Common myeloid progenitor, CD34-positive (primary cell): ENCODE measurements at regions not wholly inside any gene's neighbourhood (a gene's known extent, or its start where the extent isn't known, plus 50 kb on each side); places are given as distances from the start of the nearest gene placed in this dataset.

Experiments
- CTCF ChIA-PET: fragments of 350-600 bp; sonication (Branson Sonifier 250); formaldehyde crosslinking; loops from one replicate; lab custom pipeline; 2021; ENCODE audit warnings: antibody characterized with exemption; lab: Charles Lee
- POLR2A ChIA-PET: fragments of 350-600 bp; sonication (Branson Sonifier 250); formaldehyde crosslinking; loops from one replicate; lab custom pipeline; 2021; ENCODE audit warnings: antibody characterized with exemption; lab: Charles Lee
- DNase-seq, 3 donors: peaks; one replicate each; pipeline versions ENCODE4 v3.0.0 to v3.0.0-alpha.2; 2013
- H3K27ac ChIP-seq, 2 experiments: 1 replicate in 1 of 2; 2 replicates in 1 of 2; pipeline ENCODE4 v1.7.0; 2013; ENCODE audit warnings: inconsistent platforms in 2 of 2, low read length in 2 of 2, mild to moderate bottlenecking in 2 of 2, low read depth in 1 of 2, moderate library complexity in 1 of 2; ENCODE audit not compliant: severe bottlenecking in 2 of 2, insufficient read depth in 1 of 2, poor library complexity in 1 of 2
- H3K27me3 ChIP-seq, 5 experiments: replicated peaks in 2 of 5; 1 replicate in 3 of 5; 2 replicates in 2 of 5; pipeline versions ENCODE4 v1.6.1 to v1.7.0; 2013; ENCODE audit warnings: low read length in 4 of 5, mild to moderate bottlenecking in 2 of 5, moderate library complexity in 2 of 5, inconsistent platforms in 1 of 5; ENCODE audit not compliant: insufficient read depth in 5 of 5, control insufficient read depth in 4 of 5
- H3K36me3 ChIP-seq, 4 experiments: 1 replicate in 2 of 4; 2 replicates in 2 of 4; pipeline versions ENCODE4 v1.6.1 to v1.7.0; 2013; ENCODE audit warnings: low read length in 3 of 4, control low read depth in 1 of 4, mild to moderate bottlenecking in 1 of 4; ENCODE audit not compliant: control insufficient read depth in 4 of 4, insufficient read depth in 4 of 4
- H3K4me1 ChIP-seq, 4 experiments: 1 replicate in 3 of 4; 2 replicates in 1 of 4; pipeline versions ENCODE4 v1.6.1 to v1.7.1; 2013; ENCODE audit warnings: low read length in 3 of 4, mild to moderate bottlenecking in 3 of 4, control low read depth in 1 of 4, inconsistent platforms in 1 of 4, moderate library complexity in 1 of 4; ENCODE audit not compliant: control insufficient read depth in 4 of 4, insufficient read depth in 4 of 4; ENCODE audit errors: control extremely low read depth in 1 of 4
- H3K4me3 ChIP-seq, 7 experiments: 1 replicate in 4 of 7; 2 replicates in 3 of 7; pipeline versions ENCODE4 v1.5.1 to v1.7.0; 2013; ENCODE audit warnings: mild to moderate bottlenecking in 7 of 7, low read length in 6 of 7, moderate library complexity in 6 of 7, inconsistent platforms in 2 of 7, low read depth in 2 of 7, control low read depth in 1 of 7; ENCODE audit not compliant: insufficient read depth in 4 of 7, control insufficient read depth in 1 of 7; ENCODE audit errors: extremely low read depth in 1 of 7
- H3K9me3 ChIP-seq, 5 experiments: 1 replicate in 4 of 5; 2 replicates in 1 of 5; pipeline versions ENCODE4 v1.6.1 to v1.7.1; 2013; ENCODE audit warnings: low read length in 4 of 5, mild to moderate bottlenecking in 2 of 5, inconsistent platforms in 1 of 5, low read depth in 1 of 5, moderate library complexity in 1 of 5; ENCODE audit not compliant: control insufficient read depth in 4 of 5, insufficient read depth in 2 of 5; ENCODE audit errors: control extremely low read depth in 1 of 5
- WGBS: methylation state at CpG from one replicate; pipeline ENCODE4 v1.1.5; 2013; ENCODE audit not compliant: insufficient coverage; 5-methylcytosine and 5-hydroxymethylcytosine counted together

- Histone ChIP-seq H3K4me1 (peaks cover 0 to 3% (median 0%) of the 10 kb centered on the region in 4 experiments), H3K27me3 (no peaks in the 10 kb centered on the region), H3K4me3 (no peak overlapping the region), H3K36me3 (no peaks in the 10 kb centered on the region), H3K27ac (no peak overlapping the region), H3K9me3 (peaks cover 0 to 4% (median 0%) of the 10 kb centered on the region in 5 experiments)
- WGBS = 85% methylated on average over 4 of the region's 7 CpGs
- ChIA-PET POLR2A (no interaction called here), CTCF (no interaction called here)
- no peak for DNase-seq
Measured at GRCh38 chr21:34192646-34193285, 119.4 kb downstream of the MRPS6 start.

- CTCF ChIA-PET = interaction anchor here (0.5 kb wide), 1 partner anchor 44 kb away, joined by 3 read pairs; no protein-coding TSS in a partner anchor
- Histone ChIP-seq H3K9me3 (no peaks in the 10 kb centered on the region), H3K27me3 (no peaks in the 10 kb centered on the region), H3K4me3 (no peak overlapping the region), H3K27ac (no peak overlapping the region), H3K36me3 (no peaks in the 10 kb centered on the region), H3K4me1 (peaks cover 0 to 23% (median 7%) of the 10 kb centered on the region in 4 experiments)
- POLR2A ChIA-PET = no interaction called here
- no peak for DNase-seq
- WGBS = 100% methylated on average over 2 of the region's 6 CpGs
Measured at GRCh38 chr21:34195335-34195734, 122.0 kb downstream of the MRPS6 start.

DNA sequence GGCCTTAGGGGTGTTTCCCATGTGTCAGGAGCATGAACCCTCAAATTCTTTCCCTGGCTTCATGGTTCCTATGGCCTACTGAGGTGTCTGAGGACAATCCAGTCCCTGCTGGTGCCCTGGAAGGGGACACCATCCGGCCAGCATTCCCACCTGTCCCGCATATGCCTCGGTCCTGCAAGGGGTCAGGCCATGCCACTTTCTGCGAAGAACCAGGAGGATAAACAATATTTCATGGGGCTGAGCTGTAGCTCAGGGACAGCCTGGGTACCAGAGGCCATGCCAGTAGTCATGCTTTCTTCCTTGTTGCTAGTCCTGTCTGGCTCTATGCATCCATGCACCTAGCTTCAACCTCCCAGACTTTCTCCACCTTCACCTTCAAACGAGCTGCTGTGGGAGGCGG, 123.6 kb downstream of the MRPS6 start:
- Histone ChIP-seq H3K27me3 (no peaks in the 10 kb centered on the region), H3K4me3 (no peak overlapping the region), H3K9me3 (peaks cover 0 to 1% (median 0%) of the 10 kb centered on the region in 5 experiments), H3K36me3 (no peaks in the 10 kb centered on the region), H3K27ac (no peak overlapping the region), H3K4me1 (peaks cover 9 to 37% (median 16%) of the 10 kb centered on the region in 4 experiments)
- POLR2A ChIA-PET = no interaction called here
- 98% methylated on average over 4 of the region's 6 CpGs for WGBS
- DNase-seq = no peak
- CTCF ChIA-PET = no interaction called here

DNA sequence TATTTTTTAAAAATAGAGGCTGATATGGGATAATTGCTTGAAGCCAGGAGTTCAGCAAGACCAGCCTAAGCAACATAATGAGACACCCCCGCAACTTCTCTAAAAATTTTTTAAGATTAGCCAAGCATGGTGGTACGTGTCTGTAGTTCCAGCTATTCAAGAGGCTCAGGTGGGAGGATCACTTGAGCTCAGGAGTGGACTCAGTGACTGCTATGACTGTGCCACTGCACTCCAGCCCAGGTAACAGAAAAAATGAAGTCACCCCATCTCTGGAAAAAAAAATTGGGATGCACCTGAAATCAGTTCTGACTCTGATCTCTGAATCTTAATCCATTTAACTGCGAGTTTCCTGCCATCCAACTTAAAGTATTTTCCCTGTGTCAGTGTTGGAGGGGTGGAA, 124.2 kb downstream of the MRPS6 start:
- 100% methylated on average over 2 of the region's 3 CpGs for WGBS
- Histone ChIP-seq H3K27ac (no peak overlapping the region), H3K4me1 (peaks cover 10 to 43% (median 20%) of the 10 kb centered on the region in 4 experiments), H3K9me3 (peaks cover 0 to 1% (median 0%) of the 10 kb centered on the region in 5 experiments), H3K36me3 (no peaks in the 10 kb centered on the region), H3K27me3 (no peaks in the 10 kb centered on the region), H3K4me3 (no peak overlapping the region)
- DNase-seq = no peak
- ChIA-PET POLR2A (no interaction called here), CTCF (interaction anchor here (1.7 kb wide), 1 partner anchor 274 kb away, joined by 5 read pairs; no protein-coding TSS in a partner anchor)

DNA sequence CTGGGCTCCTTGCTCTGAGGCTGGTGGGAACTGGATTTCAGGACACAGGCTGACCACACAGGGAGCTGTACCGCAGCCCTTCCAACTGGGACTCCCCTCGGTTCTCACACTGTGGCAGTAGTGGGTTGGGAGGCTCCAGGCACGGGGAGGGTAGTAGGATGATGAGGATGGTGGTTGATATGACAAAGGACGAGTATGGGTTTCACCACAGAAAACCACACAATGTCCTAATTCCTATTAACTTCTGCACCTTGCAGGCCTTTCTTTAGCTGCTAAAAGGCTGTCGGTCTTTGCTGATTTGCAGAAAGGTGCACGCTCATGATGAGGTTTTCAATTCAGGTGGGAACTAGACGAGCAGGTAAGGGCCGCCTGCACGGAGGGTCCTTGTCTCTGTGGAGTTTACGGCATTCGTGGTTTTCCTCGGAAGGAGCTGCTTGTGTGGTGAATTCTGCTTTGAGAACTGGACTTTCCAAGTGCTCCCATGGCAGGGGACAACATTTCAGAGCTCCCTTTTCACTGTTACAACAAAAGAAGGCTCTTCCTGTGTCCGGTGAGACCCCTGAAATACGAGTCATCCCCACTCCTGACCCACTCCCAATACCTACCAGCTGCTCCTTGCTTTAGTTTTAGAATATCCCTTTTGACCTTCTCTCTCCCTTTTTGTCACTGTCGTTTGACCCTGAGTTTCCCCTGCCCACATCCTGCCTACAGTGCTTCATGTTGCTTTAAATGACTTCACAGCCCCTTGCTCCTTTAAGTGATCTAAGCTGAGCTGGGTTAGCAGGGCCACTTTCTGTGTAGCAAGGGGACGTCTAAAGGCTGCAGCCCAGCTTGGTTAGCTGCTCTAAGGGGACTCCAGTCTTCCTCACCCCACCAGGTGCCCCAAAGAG, 125.1 kb downstream of the MRPS6 start:
- Histone ChIP-seq H3K36me3 (no peaks in the 10 kb centered on the region), H3K27ac (no peak overlapping the region), H3K27me3 (no peaks in the 10 kb centered on the region), H3K4me3 (peak overlapping the region in 1 of 7 experiments; percentile 37), H3K9me3 (peaks cover 0 to 1% (median 0%) of the 10 kb centered on the region in 5 experiments), H3K4me1 (peaks cover 13 to 45% (median 25%) of the 10 kb centered on the region in 4 experiments)
- CTCF ChIA-PET = interaction anchor here (0.7 to 1.7 kb wide), 2 partner anchors 17 to 275 kb away, joined by 3 to 5 read pairs; no protein-coding TSS in a partner anchor
- WGBS = 73% methylated on average over 12 of the region's 16 CpGs
- DNase-seq = peak in 1 of 3 donors; percentile 9
- POLR2A ChIA-PET = no interaction called here

- no peaks in the 10 kb centered on the region for H3K27me3 ChIP-seq
- H3K27ac ChIP-seq = no peak overlapping the region
- no peak for DNase-seq
- ChIA-PET POLR2A (no interaction called here), CTCF (interaction anchor here (0.7 to 4.9 kb wide), 3 partner anchors 18 to 276 kb away, joined by 3 to 29 read pairs (median 5); no protein-coding TSS in a partner anchor)
- H3K4me1 ChIP-seq = peaks cover 13 to 45% (median 25%) of the 10 kb centered on the region in 4 experiments
- no peaks in the 10 kb centered on the region for H3K36me3 ChIP-seq
- H3K9me3 ChIP-seq = peaks cover 0 to 1% (median 0%) of the 10 kb centered on the region in 5 experiments
- WGBS = 100% methylated on average over 5 of the region's 7 CpGs
- no peak overlapping the region for H3K4me3 ChIP-seq
Measured at GRCh38 chr21:34199121-34199910, 125.9 kb downstream of the MRPS6 start.
